SK-N-SH (cell line): ENCODE measurements at regions not wholly inside any gene's neighbourhood (a gene's known extent, or its start where the extent isn't known, plus 50 kb on each side); places are given as distances from the start of the nearest gene placed in this dataset.

Experiments
- CTCF ChIA-PET: fragments of 300-600, 350-600 bp; formaldehyde crosslinking; extraction: SDS; loops from one replicate; lab custom pipeline; 2021; lab: Yijun Ruan, JAX
- POLR2A ChIA-PET: fragments of 350-600 bp; sonication (Branson Sonifier 250); formaldehyde crosslinking; extraction: SDS; loops from one replicate; lab custom pipeline; 2020; ENCODE audit warnings: antibody characterized with exemption, inconsistent platforms; lab: Yijun Ruan, JAX
- DNase-seq: peaks from one replicate; pipeline ENCODE4 v3.0.0; 2012
- H2AFZ ChIP-seq: fragments of 200-600 bp; sonication (generic); 2 replicates; pipeline ENCODE4 v1.8.1; 2016; ENCODE audit warnings: antibody characterized with exemption, mild to moderate bottlenecking, low read depth
- H3F3A ChIP-seq: fragments of 200-600 bp; sonication (generic); replicated peaks from 2 replicates; pipeline ENCODE3; 2016; ENCODE audit warnings: antibody characterized with exemption, mild to moderate bottlenecking; ENCODE audit not compliant: insufficient read depth
- H3K27ac ChIP-seq, 2 experiments: fragments of 200-500 bp in 1 of 2; fragments of 200-600 bp in 1 of 2; sonication (Bioruptor generic) in 1 of 2; sonication (generic), shearing (Covaris generic) in 1 of 2; 2 replicates each; pipeline versions ENCODE4 v1.5.1 to v1.6.1; 2014 to 2016; ENCODE audit warnings: low read depth in 2 of 2, inconsistent platforms in 1 of 2, low read length in 1 of 2, mild to moderate bottlenecking in 1 of 2, mixed read lengths in 1 of 2
- H3K27me3 ChIP-seq: fragments of 200-600 bp; sonication (generic), shearing (Covaris generic); 2 replicates; pipeline ENCODE4 v1.6.1; 2016; ENCODE audit warnings: mixed run types; ENCODE audit not compliant: insufficient read depth
- H3K36me3 ChIP-seq, 2 experiments: fragments of 200-500 bp in 1 of 2; fragments of 200-600 bp in 1 of 2; sonication (Bioruptor generic) in 1 of 2; sonication (generic) in 1 of 2; replicated peaks in 1 of 2; 2 replicates each; pipeline versions ENCODE3 to v1.5.1; 2014 to 2016; ENCODE audit warnings: low read length in 1 of 2, mild to moderate bottlenecking in 1 of 2; ENCODE audit not compliant: insufficient read depth in 2 of 2, control insufficient read depth in 1 of 2
- H3K4me1 ChIP-seq, 2 experiments: fragments of 200-500 bp in 1 of 2; fragments of 200-600 bp in 1 of 2; sonication (Bioruptor generic) in 1 of 2; sonication (generic), shearing (Covaris generic) in 1 of 2; 2 replicates each; pipeline versions ENCODE4 v1.5.1 to v1.6.1; 2014 to 2016; ENCODE audit warnings: low read depth in 1 of 2, low read length in 1 of 2, mixed run types in 1 of 2; ENCODE audit not compliant: insufficient read depth in 2 of 2, control insufficient read depth in 1 of 2
- H3K4me2 ChIP-seq: fragments of 200-600 bp; sonication (generic), shearing (Covaris generic); 2 replicates; pipeline ENCODE4 v1.6.1; 2017; ENCODE audit warnings: mixed run types
- H3K4me3 ChIP-seq, 2 experiments: fragments of 200-500 bp in 1 of 2; fragments of 200-600 bp in 1 of 2; sonication (Bioruptor generic) in 1 of 2; sonication (generic), shearing (Covaris generic) in 1 of 2; 2 replicates each; pipeline versions ENCODE4 v1.5.1 to v1.8.1; 2014 to 2016; ENCODE audit warnings: low read depth in 2 of 2, inconsistent platforms in 1 of 2, low read length in 1 of 2, mild to moderate bottlenecking in 1 of 2, mixed read lengths in 1 of 2, moderate library complexity in 1 of 2
- H3K79me2 ChIP-seq: fragments of 200-600 bp; sonication (generic); 2 replicates; pipeline ENCODE4 v1.8.1; 2017; ENCODE audit warnings: mild to moderate bottlenecking; ENCODE audit not compliant: insufficient read depth
- H3K9ac ChIP-seq: fragments of 200-600 bp; sonication (generic); 2 replicates; pipeline ENCODE4 v1.6.1; 2017; ENCODE audit warnings: mixed run types
- H3K9me2 ChIP-seq: fragments of 200-600 bp; sonication (generic); 2 replicates; pipeline ENCODE4 v1.6.1; 2017; ENCODE audit warnings: mixed run types
- H3K9me3 ChIP-seq: fragments of 200-600 bp; sonication (generic); 2 replicates; pipeline ENCODE4 v1.6.1; 2017; ENCODE audit warnings: mixed run types, mild to moderate bottlenecking, moderate library complexity
- H4K20me1 ChIP-seq: fragments of 200-600 bp; sonication (generic); 2 replicates; pipeline ENCODE4 v1.6.1; 2017; ENCODE audit warnings: mild to moderate bottlenecking, mixed run types; ENCODE audit not compliant: insufficient read depth
- ELF1 ChIP-seq: IDR thresholded peaks from 2 replicates; pipeline ENCODE4 v1.4.0; 2012
- EP300 ChIP-seq, 2 experiments: IDR thresholded peaks; 2 replicates each; pipeline versions ENCODE4 v1.4.0 to v1.6.1; 2012; ENCODE audit warnings: borderline replicate concordance in 1 of 2, low read depth in 1 of 2, low read length in 1 of 2
- FOSL2 ChIP-seq: IDR thresholded peaks from 2 replicates; pipeline ENCODE4 v1.4.0; 2012; ENCODE audit warnings: low read depth, mild to moderate bottlenecking, moderate library complexity, borderline replicate concordance
- FOXJ3 ChIP-seq: sonication (generic); formaldehyde crosslinking; IDR thresholded peaks from 2 replicates; pipeline ENCODE4 v1.5.1; 2020; ENCODE audit warnings: mild to moderate bottlenecking, missing genetic modification reagents
- FOXM1 ChIP-seq: IDR thresholded peaks from 2 replicates; pipeline ENCODE4 v1.4.0; 2012; ENCODE audit warnings: low read depth, mild to moderate bottlenecking
- GABPA ChIP-seq: IDR thresholded peaks from 2 replicates; pipeline ENCODE4 v1.4.0; 2012; ENCODE audit warnings: low read depth, mild to moderate bottlenecking
- JUND ChIP-seq: IDR thresholded peaks from 2 replicates; pipeline ENCODE4 v1.4.0; 2012
- MEF2A ChIP-seq: IDR thresholded peaks from 2 replicates; pipeline ENCODE4 v1.4.0; 2012; ENCODE audit warnings: low read depth, borderline replicate concordance
- MXI1 ChIP-seq: IDR thresholded peaks from 2 replicates; pipeline ENCODE4 v1.6.1; 2012; ENCODE audit warnings: mild to moderate bottlenecking, low read depth, low read length, improper control_type of control experiment
- NFIC ChIP-seq: IDR thresholded peaks from 2 replicates; pipeline ENCODE4 v1.4.0; 2012; ENCODE audit warnings: borderline replicate concordance
- NRF1 ChIP-seq: IDR thresholded peaks from 2 replicates; pipeline ENCODE4 v1.6.1; 2012; ENCODE audit warnings: low read depth, mild to moderate bottlenecking, low read length
- PBX3 ChIP-seq: IDR thresholded peaks from 2 replicates; pipeline ENCODE4; 2012
- POLR2AphosphoS5 ChIP-seq: IDR thresholded peaks from 2 replicates; pipeline ENCODE4 v1.6.1; 2012; ENCODE audit warnings: low read depth, low read length
- RAD21 ChIP-seq: IDR thresholded peaks from 2 replicates; pipeline ENCODE4 v1.6.1; 2012; ENCODE audit warnings: mild to moderate bottlenecking, low read length
- RCOR1 ChIP-seq: fragments of 150-350 bp; IDR thresholded peaks from 2 replicates; pipeline ENCODE4 v1.6.1; 2017; ENCODE audit warnings: antibody characterized with exemption, low read length
- RFX5 ChIP-seq: IDR thresholded peaks from 2 replicates; pipeline ENCODE4 v1.6.1; 2012; ENCODE audit warnings: mild to moderate bottlenecking, improper control_type of control experiment, low read length
- SIN3A ChIP-seq: IDR thresholded peaks from 2 replicates; pipeline ENCODE4 v1.6.1; 2012; ENCODE audit warnings: low read depth, mild to moderate bottlenecking, low read length, moderate library complexity, borderline replicate concordance
- SMC3 ChIP-seq: IDR thresholded peaks from 2 replicates; pipeline ENCODE4 v1.6.1; 2012; ENCODE audit warnings: low read depth, low read length, improper control_type of control experiment
- TAF1 ChIP-seq: IDR thresholded peaks from 2 replicates; pipeline ENCODE4 v1.6.1; 2012; ENCODE audit warnings: low read depth, mild to moderate bottlenecking, low read length, moderate library complexity, borderline replicate concordance
- TCF12 ChIP-seq: IDR thresholded peaks from 2 replicates; pipeline ENCODE4 v1.4.0; 2012
- YY1 ChIP-seq: IDR thresholded peaks from 2 replicates; pipeline ENCODE4 v1.4.0; 2012; ENCODE audit warnings: low read depth, mild to moderate bottlenecking
- WGBS: methylation state at CpG from one replicate; pipeline ENCODE4 v1.1.6; 2017; ENCODE audit warnings: low lambda C conversion rate; 5-methylcytosine and 5-hydroxymethylcytosine counted together
- TF ChIP-seq, protein P1 (sequence below): fragments of 150-350 bp; IDR thresholded peaks from 2 replicates; pipeline ENCODE4 v1.6.1; 2016; ENCODE audit warnings: mild to moderate bottlenecking, low read depth, low read length
- TF ChIP-seq, protein P2 (sequence below): IDR thresholded peaks from 2 replicates; pipeline ENCODE4 v1.4.0; 2012; ENCODE audit warnings: low read depth, borderline replicate concordance
- TF ChIP-seq, protein P3 (sequence below): fragments of 150-350 bp; IDR thresholded peaks from 2 replicates; pipeline ENCODE4 v1.6.1; 2017; ENCODE audit warnings: antibody characterized with exemption, low read length, low read depth, borderline replicate concordance
- TF ChIP-seq, protein P4 (sequence below): IDR thresholded peaks from 2 replicates; pipeline ENCODE4 v1.6.1; 2012; ENCODE audit warnings: mild to moderate bottlenecking, low read depth, low read length, moderate library complexity
- TF ChIP-seq, protein P5 (sequence below): IDR thresholded peaks from 2 replicates; pipeline ENCODE4 v1.4.0; 2012; ENCODE audit warnings: low read depth

GRCh38 chr1:55768327-55768952, 553.3 kb upstream of the USP24 start:
- Histone ChIP-seq H3K27ac (peak overlapping the region in 1 of 2 experiments; percentile 100; a peak in 2 of 4 replicates), H4K20me1 (no peaks in the 10 kb centered on the region), H3K36me3 (no peaks in the 10 kb centered on the region), H3F3A (no peaks in the 10 kb centered on the region), H3K27me3 (no peaks in the 10 kb centered on the region), H2AFZ (no peak overlapping the region), H3K79me2 (no peaks in the 10 kb centered on the region), H3K4me2 (no peak overlapping the region), H3K4me1 (peaks cover 0 to 26% of the 10 kb centered on the region in 2 experiments; a peak in 2 of 4 replicates), H3K4me3 (no peak overlapping the region), H3K9ac (no peak overlapping the region), H3K9me2 (no peaks in the 10 kb centered on the region), H3K9me3 (no peaks in the 10 kb centered on the region)
- WGBS = 46% methylated on average over 1 of the region's 1 CpG
- POLR2A ChIA-PET = interaction anchor here (0.6 to 1.4 kb wide), 7 partner anchors 74 to 810 kb away, joined by 3 to 7 read pairs (median 4); no protein-coding TSS in a partner anchor
- CTCF ChIA-PET = interaction anchor here (0.8 to 1.3 kb wide), 10 partner anchors 83 to 816 kb away, joined by 3 to 4 read pairs (median 3); partner anchors contain the start of gene PLPP3
- peak; percentile 25 for DNase-seq
- TF ChIP-seq RAD21 (peak; percentile 41), NFIC (no peak), JUND (no peak), RCOR1 (peak; percentile 81), MEF2A (no peak), FOXM1 (no peak), NRF1 (no peak), GABPA (no peak), PBX3 (no peak), SMC3 (peak; percentile 29; the same call in 1 of the 2 replicates), YY1 (no peak), MXI1 (no peak; the same call in 1 of the 2 replicates), ELF1 (no peak), POLR2AphosphoS5 (no peak), EP300 (IDR thresholded peaks at IDR 0.05; ENCODE audit: borderline replicate concordance in 1 of 2, low read depth in 1 of 2, low read length in 1 of 2) (peak in 1 of 2 experiments; percentile 98; a peak in 2 of 4 replicates), FOSL2 (no peak), RFX5 (0 out of 2 replicates have a peak, but pooled peaks have one; percentile 18), TAF1 (no peak), SIN3A (no peak), TCF12 (no peak), FOXJ3 (0 out of 2 replicates have a peak, but pooled peaks have one; percentile 53)
- TF ChIP-seq, protein P1, sequence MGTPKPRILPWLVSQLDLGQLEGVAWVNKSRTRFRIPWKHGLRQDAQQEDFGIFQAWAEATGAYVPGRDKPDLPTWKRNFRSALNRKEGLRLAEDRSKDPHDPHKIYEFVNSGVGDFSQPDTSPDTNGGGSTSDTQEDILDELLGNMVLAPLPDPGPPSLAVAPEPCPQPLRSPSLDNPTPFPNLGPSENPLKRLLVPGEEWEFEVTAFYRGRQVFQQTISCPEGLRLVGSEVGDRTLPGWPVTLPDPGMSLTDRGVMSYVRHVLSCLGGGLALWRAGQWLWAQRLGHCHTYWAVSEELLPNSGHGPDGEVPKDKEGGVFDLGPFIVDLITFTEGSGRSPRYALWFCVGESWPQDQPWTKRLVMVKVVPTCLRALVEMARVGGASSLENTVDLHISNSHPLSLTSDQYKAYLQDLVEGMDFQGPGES = no peak
- TF ChIP-seq, protein P2, sequence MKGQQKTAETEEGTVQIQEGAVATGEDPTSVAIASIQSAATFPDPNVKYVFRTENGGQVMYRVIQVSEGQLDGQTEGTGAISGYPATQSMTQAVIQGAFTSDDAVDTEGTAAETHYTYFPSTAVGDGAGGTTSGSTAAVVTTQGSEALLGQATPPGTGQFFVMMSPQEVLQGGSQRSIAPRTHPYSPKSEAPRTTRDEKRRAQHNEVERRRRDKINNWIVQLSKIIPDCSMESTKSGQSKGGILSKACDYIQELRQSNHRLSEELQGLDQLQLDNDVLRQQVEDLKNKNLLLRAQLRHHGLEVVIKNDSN = no peak
- TF ChIP-seq, protein P3, sequence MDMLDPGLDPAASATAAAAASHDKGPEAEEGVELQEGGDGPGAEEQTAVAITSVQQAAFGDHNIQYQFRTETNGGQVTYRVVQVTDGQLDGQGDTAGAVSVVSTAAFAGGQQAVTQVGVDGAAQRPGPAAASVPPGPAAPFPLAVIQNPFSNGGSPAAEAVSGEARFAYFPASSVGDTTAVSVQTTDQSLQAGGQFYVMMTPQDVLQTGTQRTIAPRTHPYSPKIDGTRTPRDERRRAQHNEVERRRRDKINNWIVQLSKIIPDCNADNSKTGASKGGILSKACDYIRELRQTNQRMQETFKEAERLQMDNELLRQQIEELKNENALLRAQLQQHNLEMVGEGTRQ = no peak
- TF ChIP-seq, protein P4, sequence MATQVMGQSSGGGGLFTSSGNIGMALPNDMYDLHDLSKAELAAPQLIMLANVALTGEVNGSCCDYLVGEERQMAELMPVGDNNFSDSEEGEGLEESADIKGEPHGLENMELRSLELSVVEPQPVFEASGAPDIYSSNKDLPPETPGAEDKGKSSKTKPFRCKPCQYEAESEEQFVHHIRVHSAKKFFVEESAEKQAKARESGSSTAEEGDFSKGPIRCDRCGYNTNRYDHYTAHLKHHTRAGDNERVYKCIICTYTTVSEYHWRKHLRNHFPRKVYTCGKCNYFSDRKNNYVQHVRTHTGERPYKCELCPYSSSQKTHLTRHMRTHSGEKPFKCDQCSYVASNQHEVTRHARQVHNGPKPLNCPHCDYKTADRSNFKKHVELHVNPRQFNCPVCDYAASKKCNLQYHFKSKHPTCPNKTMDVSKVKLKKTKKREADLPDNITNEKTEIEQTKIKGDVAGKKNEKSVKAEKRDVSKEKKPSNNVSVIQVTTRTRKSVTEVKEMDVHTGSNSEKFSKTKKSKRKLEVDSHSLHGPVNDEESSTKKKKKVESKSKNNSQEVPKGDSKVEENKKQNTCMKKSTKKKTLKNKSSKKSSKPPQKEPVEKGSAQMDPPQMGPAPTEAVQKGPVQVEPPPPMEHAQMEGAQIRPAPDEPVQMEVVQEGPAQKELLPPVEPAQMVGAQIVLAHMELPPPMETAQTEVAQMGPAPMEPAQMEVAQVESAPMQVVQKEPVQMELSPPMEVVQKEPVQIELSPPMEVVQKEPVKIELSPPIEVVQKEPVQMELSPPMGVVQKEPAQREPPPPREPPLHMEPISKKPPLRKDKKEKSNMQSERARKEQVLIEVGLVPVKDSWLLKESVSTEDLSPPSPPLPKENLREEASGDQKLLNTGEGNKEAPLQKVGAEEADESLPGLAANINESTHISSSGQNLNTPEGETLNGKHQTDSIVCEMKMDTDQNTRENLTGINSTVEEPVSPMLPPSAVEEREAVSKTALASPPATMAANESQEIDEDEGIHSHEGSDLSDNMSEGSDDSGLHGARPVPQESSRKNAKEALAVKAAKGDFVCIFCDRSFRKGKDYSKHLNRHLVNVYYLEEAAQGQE = no peak
- TF ChIP-seq, protein P5, sequence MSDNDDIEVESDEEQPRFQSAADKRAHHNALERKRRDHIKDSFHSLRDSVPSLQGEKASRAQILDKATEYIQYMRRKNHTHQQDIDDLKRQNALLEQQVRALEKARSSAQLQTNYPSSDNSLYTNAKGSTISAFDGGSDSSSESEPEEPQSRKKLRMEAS = no peak
